Mucosa of descending colon (tissue), 3 donors: ENCODE measurements at regions not wholly inside any gene's neighbourhood (a gene's known extent, or its start where the extent isn't known, plus 50 kb on each side); places are given as distances from the start of the nearest gene placed in this dataset.

Source experiments
- ATAC-seq: fragments of 200-7000 bp; cut with Tn5 transposase; one replicate; pipeline ENCODE4 v1.9.1; 2020; ENCODE audit warnings: mild to moderate bottlenecking, moderate library complexity
- DNase-seq, 3 donors: peaks; one replicate each; pipeline ENCODE4 v3.0.0-alpha.2; 2020
- H3K36me3 ChIP-seq: fragments of 200-600 bp; one replicate; pipeline ENCODE4 v1.8.0; 2021; ENCODE audit warnings: low read depth, mild to moderate bottlenecking
- H3K4me1 ChIP-seq: fragments of 200-600 bp; one replicate; pipeline ENCODE4 v1.8.0; 2021; ENCODE audit warnings: low read depth, mild to moderate bottlenecking
- H3K4me3 ChIP-seq: fragments of 200-600 bp; one replicate; pipeline ENCODE4 v1.8.0; 2021; ENCODE audit warnings: mild to moderate bottlenecking
- H3K9me3 ChIP-seq: fragments of 200-600 bp; one replicate; pipeline ENCODE4 v1.8.0; 2021; ENCODE audit warnings: mild to moderate bottlenecking
- intact Hi-C, 2 donors: fragments of 100-400 bp; cut with DNase I in 1 of 2; cut with micrococcal nuclease in 1 of 2; formaldehyde crosslinking; loops; one replicate each; pipeline versions ENCODE4 v1.11.0 to v1.11.1; 2022; cut with DNase I, micrococcal nuclease
- TF ChIP-seq, protein P1 (sequence below): fragments of 200-600 bp; IDR thresholded peaks from one replicate; pipeline ENCODE4 v1.8.0; 2022; ENCODE audit warnings: antibody characterized with exemption, mild to moderate bottlenecking
- donor health status: DM: no; HTN: no; CAD: no; lungs with moderate emphysema.
- donor health status: DM: no; HTN: no; CAD: no.
- donor health status: DM: no; HTN: yes; CAD: no.

DNA sequence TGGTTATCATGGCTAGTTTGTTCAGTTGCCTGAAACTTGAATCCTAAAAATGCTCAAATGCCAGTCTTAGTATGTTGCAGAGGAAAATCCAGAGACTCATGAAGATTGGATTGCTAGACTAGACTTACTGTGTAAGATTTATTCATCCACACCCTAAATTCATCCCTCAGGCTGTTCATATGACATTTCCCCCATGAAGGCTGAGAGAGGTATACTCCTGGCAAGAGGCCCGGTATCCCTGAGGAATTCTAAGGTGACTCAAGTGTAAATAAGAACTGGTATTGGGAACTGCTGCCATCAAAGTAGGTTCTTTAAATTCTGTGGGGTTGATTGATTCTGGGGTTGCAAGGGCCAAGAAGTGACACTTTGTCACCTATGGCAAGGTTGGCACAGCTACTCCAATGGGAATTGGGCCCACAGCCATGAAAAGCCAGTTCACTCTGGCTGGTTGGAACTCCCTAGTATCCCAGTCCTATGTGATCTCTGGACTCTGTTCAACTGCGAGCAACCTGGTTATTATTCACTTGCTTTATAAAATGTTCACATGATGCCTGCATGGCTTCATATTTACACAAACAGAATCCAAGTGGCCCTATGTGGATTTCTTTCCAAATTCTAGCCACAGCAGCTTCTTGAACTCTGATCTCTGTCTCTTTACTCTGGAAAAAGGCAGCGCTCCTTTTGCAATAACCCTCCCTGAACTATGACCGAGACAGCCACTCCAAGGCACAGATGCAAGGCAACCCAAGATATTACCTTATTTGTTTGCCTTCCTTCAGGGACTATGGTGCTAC is 429.1 kb downstream of the CBLN2 start:
- DNase-seq: peak in 1 of 3 donors; percentile 40
- Histone ChIP-seq H3K4me3 (no peak overlapping the region), H3K4me1 (no peaks in the 10 kb centered on the region), H3K9me3 (no peaks in the 10 kb centered on the region), H3K36me3 (no peaks in the 10 kb centered on the region)
- intact Hi-C loops: no loop called here
- TF ChIP-seq, protein P1, sequence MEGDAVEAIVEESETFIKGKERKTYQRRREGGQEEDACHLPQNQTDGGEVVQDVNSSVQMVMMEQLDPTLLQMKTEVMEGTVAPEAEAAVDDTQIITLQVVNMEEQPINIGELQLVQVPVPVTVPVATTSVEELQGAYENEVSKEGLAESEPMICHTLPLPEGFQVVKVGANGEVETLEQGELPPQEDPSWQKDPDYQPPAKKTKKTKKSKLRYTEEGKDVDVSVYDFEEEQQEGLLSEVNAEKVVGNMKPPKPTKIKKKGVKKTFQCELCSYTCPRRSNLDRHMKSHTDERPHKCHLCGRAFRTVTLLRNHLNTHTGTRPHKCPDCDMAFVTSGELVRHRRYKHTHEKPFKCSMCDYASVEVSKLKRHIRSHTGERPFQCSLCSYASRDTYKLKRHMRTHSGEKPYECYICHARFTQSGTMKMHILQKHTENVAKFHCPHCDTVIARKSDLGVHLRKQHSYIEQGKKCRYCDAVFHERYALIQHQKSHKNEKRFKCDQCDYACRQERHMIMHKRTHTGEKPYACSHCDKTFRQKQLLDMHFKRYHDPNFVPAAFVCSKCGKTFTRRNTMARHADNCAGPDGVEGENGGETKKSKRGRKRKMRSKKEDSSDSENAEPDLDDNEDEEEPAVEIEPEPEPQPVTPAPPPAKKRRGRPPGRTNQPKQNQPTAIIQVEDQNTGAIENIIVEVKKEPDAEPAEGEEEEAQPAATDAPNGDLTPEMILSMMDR: no peak
- ATAC-seq: peak; percentile 70

DNA sequence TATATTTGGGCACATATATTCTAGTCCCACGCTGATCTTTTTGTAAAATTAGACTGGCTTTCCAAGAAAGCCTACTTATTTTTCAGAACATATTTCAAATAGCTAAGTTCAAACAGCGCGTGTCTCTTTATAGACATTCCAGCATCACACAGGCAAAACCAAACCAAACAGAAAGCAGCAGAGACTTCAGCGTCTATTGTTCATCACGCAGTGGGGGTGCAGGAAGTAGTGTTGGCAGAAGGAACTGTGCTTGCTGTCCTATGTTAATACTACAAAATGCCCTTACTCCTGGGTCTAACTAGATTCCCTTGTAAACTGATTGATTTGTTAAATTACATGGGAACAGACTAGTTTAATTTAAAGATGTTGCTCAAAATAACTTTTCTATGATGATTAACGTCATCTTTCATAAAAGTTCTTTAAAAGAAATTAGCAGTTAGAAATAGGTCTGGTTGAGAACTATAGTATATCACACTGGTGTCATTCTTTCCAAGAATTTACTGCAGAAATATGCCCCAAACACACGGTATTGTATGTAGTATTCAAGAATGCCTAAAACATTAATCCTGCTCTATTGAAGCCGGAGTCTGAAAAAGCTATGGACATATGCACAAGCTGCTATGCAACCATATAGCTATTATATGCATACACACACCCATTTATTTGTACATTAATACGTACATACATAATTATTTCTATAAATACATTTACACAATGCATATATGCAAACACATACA is 436.3 kb downstream of the CBLN2 start:
- ATAC-seq (no peak), DNase-seq (peak in 1 of 3 donors; percentile 5)
- H3K4me1 ChIP-seq: no peaks in the 10 kb centered on the region
- no peaks in the 10 kb centered on the region for H3K36me3 ChIP-seq
- H3K9me3 ChIP-seq: no peaks in the 10 kb centered on the region
- intact Hi-C loops: no loop called here
- no peak overlapping the region for H3K4me3 ChIP-seq
- TF ChIP-seq, protein P1: no peak

GRCh38 chr18:72104851-72105250 is 439.3 kb downstream of the CBLN2 start:
- ATAC-seq: no peak
- H3K9me3 ChIP-seq: no peaks in the 10 kb centered on the region
- no peak for DNase-seq
- H3K4me1 ChIP-seq: no peaks in the 10 kb centered on the region
- intact Hi-C loops: no loop called here
- TF ChIP-seq, protein P1: no peak
- H3K4me3 ChIP-seq: no peak overlapping the region
- no peaks in the 10 kb centered on the region for H3K36me3 ChIP-seq

GRCh38 chr18:72102412-72102811 is 441.7 kb downstream of the CBLN2 start:
- ATAC-seq (no peak), DNase-seq (no peak)
- Histone ChIP-seq H3K4me3 (no peak overlapping the region), H3K36me3 (no peaks in the 10 kb centered on the region), H3K9me3 (no peaks in the 10 kb centered on the region), H3K4me1 (no peaks in the 10 kb centered on the region)
- TF ChIP-seq, protein P1: no peak
- intact Hi-C loops: no loop called here

- TF ChIP-seq, protein P1: no peak
- Histone ChIP-seq H3K4me1 (no peaks in the 10 kb centered on the region), H3K9me3 (no peaks in the 10 kb centered on the region), H3K4me3 (no peak overlapping the region), H3K36me3 (no peaks in the 10 kb centered on the region)
- no peak for ATAC-seq
- intact Hi-C loops: no loop called here
- DNase-seq: no peak
These were observed 443.6 kb downstream of the CBLN2 start for GRCh38 chr18:72100465-72101004.
